Right atrium auricular region (tissue), 2 donors: ENCODE measurements at regions not wholly inside any gene's neighbourhood (a gene's known extent, or its start where the extent isn't known, plus 50 kb on each side); places are given as distances from the start of the nearest gene placed in this dataset.

Experiments
- DNase-seq: peaks from one replicate; pipeline ENCODE4 v3.0.0-alpha.2; 2019; ENCODE audit warnings: low spot score
- H3K27ac ChIP-seq, 2 donors: fragments of 200-600 bp; sonication (generic); 1 replicate in 1 of 2; 2 replicates in 1 of 2; pipeline ENCODE4 v1.5.1; 2016 to 2019
- H3K27me3 ChIP-seq, 2 donors: fragments of 200-600 bp; sonication (generic); one replicate each; pipeline versions ENCODE4 v1.5.1 to v1.6.0; 2017 to 2019
- H3K36me3 ChIP-seq: fragments of 200-600 bp; sonication (generic); one replicate; pipeline ENCODE4 v1.5.1; 2016
- H3K4me1 ChIP-seq, 2 donors: fragments of 200-600 bp; sonication (generic); one replicate each; pipeline versions ENCODE4 v1.5.1 to v1.6.0; 2017 to 2019
- H3K4me3 ChIP-seq, 2 donors: fragments of 200-600 bp; sonication (generic); 1 replicate in 1 of 2; 2 replicates in 1 of 2; pipeline ENCODE4 v1.5.1; 2017 to 2019; ENCODE audit warnings: mild to moderate bottlenecking in 1 of 2, moderate library complexity in 1 of 2
- H3K9me3 ChIP-seq, 2 donors: fragments of 200-600 bp; sonication (generic); one replicate each; pipeline ENCODE4 v1.5.1; 2019
- CTCF ChIP-seq, 2 donors: fragments of 200-600 bp; sonication (generic); IDR thresholded peaks; one replicate each; pipeline ENCODE4 v1.5.1; 2019; ENCODE audit warnings: antibody characterized with exemption in 2 of 2

GRCh38 chr5:125337294-125337693 lies 590.9 kb upstream of the ZNF608 start:
- Histone ChIP-seq H3K4me1 (no peaks in the 10 kb centered on the region), H3K27ac (no peak overlapping the region), H3K9me3 (no peaks in the 10 kb centered on the region), H3K36me3 (no peaks in the 10 kb centered on the region), H3K4me3 (no peak overlapping the region), H3K27me3 (no peaks in the 10 kb centered on the region)
- no peak for DNase-seq
- TF ChIP-seq CTCF (IDR thresholded peaks at IDR 0.05), result no peak

DNA sequence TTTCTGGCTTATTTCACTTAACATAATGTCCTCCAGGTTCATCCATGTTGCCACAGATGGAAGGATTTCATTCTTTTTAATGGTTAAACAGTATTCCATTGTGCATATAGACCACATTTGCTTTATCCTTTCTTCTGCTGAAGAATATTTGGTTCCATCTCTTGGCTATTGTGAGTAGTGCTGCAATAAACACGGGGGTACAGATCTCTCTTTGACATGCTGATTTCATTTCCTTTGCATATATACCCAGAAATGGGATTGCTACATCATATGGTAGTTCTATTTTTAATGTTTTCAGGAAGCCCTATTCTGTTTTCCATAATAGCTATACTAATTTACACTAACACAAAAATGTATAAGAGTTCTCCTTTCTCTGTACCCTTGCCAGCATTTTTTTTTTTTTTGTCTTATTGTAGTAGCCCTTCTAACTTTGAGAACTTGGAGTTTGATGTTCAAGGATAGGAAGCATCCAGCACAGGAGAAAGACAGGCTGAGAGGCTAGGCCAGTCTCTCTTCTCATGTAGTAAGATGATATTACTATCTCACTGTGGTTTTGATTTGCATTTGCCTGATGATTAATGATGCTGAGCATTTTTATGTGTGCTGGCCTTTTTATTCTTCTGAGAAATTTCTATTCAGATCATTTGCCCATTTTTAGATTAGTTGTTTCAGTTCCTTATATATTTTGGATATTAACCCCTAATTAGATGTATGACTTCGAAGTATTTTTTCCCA lies 592.2 kb upstream of the ZNF608 start:
- DNase-seq, result no peak
- H3K27ac ChIP-seq, result no peak overlapping the region
- H3K4me1 ChIP-seq, result no peaks in the 10 kb centered on the region
- H3K36me3 ChIP-seq, result no peaks in the 10 kb centered on the region
- no peak for TF ChIP-seq CTCF (IDR thresholded peaks at IDR 0.05)
- no peaks in the 10 kb centered on the region for H3K9me3 ChIP-seq
- H3K27me3 ChIP-seq, result no peaks in the 10 kb centered on the region
- no peak overlapping the region for H3K4me3 ChIP-seq

GRCh38 chr5:125341436-125341835 lies 595.0 kb upstream of the ZNF608 start:
- Histone ChIP-seq H3K27ac (no peak overlapping the region), H3K4me1 (no peaks in the 10 kb centered on the region), H3K36me3 (no peaks in the 10 kb centered on the region), H3K9me3 (no peaks in the 10 kb centered on the region), H3K27me3 (no peaks in the 10 kb centered on the region), H3K4me3 (no peak overlapping the region)
- no peak for DNase-seq
- no peak for TF ChIP-seq CTCF (IDR thresholded peaks at IDR 0.05)

DNA sequence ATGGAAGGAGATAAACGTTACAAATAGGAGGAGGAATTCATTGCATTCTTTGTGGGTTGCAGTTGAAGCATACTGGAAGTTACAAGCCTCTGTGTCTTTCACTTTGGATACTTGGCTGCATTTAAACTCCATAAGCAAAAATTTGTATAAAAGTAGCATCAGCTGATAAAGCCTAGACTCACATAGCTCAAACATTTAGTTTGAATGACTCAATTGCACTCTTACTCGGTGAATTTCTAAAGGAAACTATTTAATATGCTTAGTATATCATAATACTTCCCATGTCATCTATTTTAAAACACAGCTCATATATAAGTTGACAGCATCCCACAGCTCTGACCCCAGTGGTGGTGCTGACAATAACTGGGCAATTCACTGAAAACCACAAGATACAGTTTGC lies 596.6 kb upstream of the ZNF608 start:
- H3K36me3 ChIP-seq, result no peaks in the 10 kb centered on the region
- DNase-seq, result no peak
- no peaks in the 10 kb centered on the region for H3K27me3 ChIP-seq
- no peaks in the 10 kb centered on the region for H3K9me3 ChIP-seq
- peaks cover 0 to under 1% of the 10 kb centered on the region in 2 donors for H3K4me1 ChIP-seq
- no peak overlapping the region for H3K4me3 ChIP-seq
- TF ChIP-seq CTCF (IDR thresholded peaks at IDR 0.05), result no peak
- no peak overlapping the region for H3K27ac ChIP-seq

DNA sequence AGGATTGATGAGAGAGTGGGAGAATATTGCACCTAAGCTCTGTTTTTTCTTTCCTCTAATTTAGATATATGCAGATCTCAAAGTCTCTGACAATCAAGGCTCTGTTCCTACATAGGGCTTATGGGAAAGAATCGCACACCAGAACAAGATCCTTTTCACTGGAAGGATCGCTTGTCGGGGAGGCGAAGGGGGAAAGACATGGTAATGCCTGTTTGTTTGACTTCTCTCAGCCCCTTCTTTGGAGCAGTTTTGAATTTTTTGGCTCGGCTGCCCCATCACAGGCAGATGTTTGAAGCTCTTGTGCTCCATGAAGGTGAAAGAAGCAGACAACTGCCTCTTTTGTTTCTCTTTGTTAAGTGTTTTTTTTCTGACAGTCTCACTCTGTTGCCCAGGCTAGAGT lies 599.9 kb upstream of the ZNF608 start:
- no peak overlapping the region for H3K27ac ChIP-seq
- H3K9me3 ChIP-seq, result no peaks in the 10 kb centered on the region
- peaks cover 0 to 14% of the 10 kb centered on the region in 2 donors for H3K4me1 ChIP-seq
- no peaks in the 10 kb centered on the region for H3K27me3 ChIP-seq
- no peak for DNase-seq
- no peak overlapping the region for H3K4me3 ChIP-seq
- TF ChIP-seq CTCF (IDR thresholded peaks at IDR 0.05), result no peak
- no peaks in the 10 kb centered on the region for H3K36me3 ChIP-seq

DNA sequence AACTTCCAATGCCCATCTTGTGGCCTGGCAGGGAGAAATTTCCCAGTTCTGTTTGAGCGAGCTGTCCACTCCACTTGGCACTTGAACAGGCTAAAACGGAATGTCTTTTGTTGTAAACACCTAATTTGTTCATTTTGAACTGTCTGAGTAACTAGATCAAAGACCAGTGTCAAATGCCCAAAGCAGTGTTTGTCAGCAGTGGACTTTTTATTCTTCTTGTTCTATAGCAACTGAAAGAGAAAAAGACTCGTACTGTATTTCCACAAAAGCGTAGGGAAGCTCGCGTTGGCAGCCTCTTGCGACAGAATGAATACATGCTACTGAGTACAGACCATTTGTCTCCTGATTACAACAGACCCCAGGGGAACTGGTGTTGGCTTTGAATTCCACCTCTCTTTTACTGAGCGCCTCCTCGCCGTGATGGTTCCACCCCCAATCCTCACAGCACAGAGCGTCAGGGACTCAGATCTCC lies 601.8 kb upstream of the ZNF608 start:
- DNase-seq, result peak; percentile 69
- Histone ChIP-seq H3K4me3 (no peak overlapping the region), H3K27ac (no peak overlapping the region), H3K4me1 (peaks cover 0 to 14% of the 10 kb centered on the region in 2 donors), H3K36me3 (no peaks in the 10 kb centered on the region), H3K27me3 (no peaks in the 10 kb centered on the region), H3K9me3 (no peaks in the 10 kb centered on the region)
- no peak for TF ChIP-seq CTCF (IDR thresholded peaks at IDR 0.05)
